ENCODE measurements at regions not wholly inside any gene's neighbourhood (a gene's known extent, or its start where the extent isn't known, plus 50 kb on each side); places are given as distances from the start of the nearest gene placed in this dataset.

GRCh38 chr7:91557789-91558404, 293.7 kb downstream of the FZD1 start:
- Histone ChIP-seq H3K4me2 (ENCODE audit: low read length) (no peak overlapping the region), H3K9me2 (replicated peaks; ENCODE audit: control insufficient read depth, low read length) (no peaks in the 10 kb centered on the region), H3K79me2 (ENCODE audit: control insufficient read depth, low read length) (no peaks in the 10 kb centered on the region), H3K36me3 (ENCODE audit: control insufficient read depth, low read length) (no peaks in the 10 kb centered on the region), H3K27me3 (ENCODE audit: control insufficient read depth, low read length) (no peaks in the 10 kb centered on the region), H3F3A (ENCODE audit: control insufficient read depth, insufficient read depth) (no peaks in the 10 kb centered on the region), H3K9me3 (ENCODE audit: control insufficient read depth, insufficient read depth, low read length) (no peaks in the 10 kb centered on the region), H3K4me1 (ENCODE audit: control insufficient read depth, low read length) (no peaks in the 10 kb centered on the region), H3K27ac (ENCODE audit: low read depth, low read length) (no peak overlapping the region), H4K20me1 (ENCODE audit: control insufficient read depth, insufficient read depth, low read depth, low read length) (no peaks in the 10 kb centered on the region), H3K4me3 (ENCODE audit: low read length) (no peak overlapping the region)
- TF ChIP-seq EZH2phosphoT487 (IDR thresholded peaks at IDR 0.05; ENCODE audit: borderline replicate concordance, low read length) = no peak

- Histone ChIP-seq H3K27ac (ENCODE audit: low read depth, low read length) (no peak overlapping the region), H4K20me1 (ENCODE audit: control insufficient read depth, insufficient read depth, low read depth, low read length) (no peaks in the 10 kb centered on the region), H3K27me3 (ENCODE audit: control insufficient read depth, low read length) (no peaks in the 10 kb centered on the region), H3K79me2 (ENCODE audit: control insufficient read depth, low read length) (no peaks in the 10 kb centered on the region), H3K4me1 (ENCODE audit: control insufficient read depth, low read length) (no peaks in the 10 kb centered on the region), H3F3A (ENCODE audit: control insufficient read depth, insufficient read depth) (no peaks in the 10 kb centered on the region), H3K9me3 (ENCODE audit: control insufficient read depth, insufficient read depth, low read length) (no peaks in the 10 kb centered on the region), H3K9me2 (replicated peaks; ENCODE audit: control insufficient read depth, low read length) (no peaks in the 10 kb centered on the region), H3K4me3 (ENCODE audit: low read length) (no peak overlapping the region), H3K4me2 (ENCODE audit: low read length) (no peak overlapping the region), H3K36me3 (ENCODE audit: control insufficient read depth, low read length) (no peaks in the 10 kb centered on the region)
- no peak for TF ChIP-seq EZH2phosphoT487 (IDR thresholded peaks at IDR 0.05; ENCODE audit: borderline replicate concordance, low read length)
- TF ChIP-seq, protein P1, sequence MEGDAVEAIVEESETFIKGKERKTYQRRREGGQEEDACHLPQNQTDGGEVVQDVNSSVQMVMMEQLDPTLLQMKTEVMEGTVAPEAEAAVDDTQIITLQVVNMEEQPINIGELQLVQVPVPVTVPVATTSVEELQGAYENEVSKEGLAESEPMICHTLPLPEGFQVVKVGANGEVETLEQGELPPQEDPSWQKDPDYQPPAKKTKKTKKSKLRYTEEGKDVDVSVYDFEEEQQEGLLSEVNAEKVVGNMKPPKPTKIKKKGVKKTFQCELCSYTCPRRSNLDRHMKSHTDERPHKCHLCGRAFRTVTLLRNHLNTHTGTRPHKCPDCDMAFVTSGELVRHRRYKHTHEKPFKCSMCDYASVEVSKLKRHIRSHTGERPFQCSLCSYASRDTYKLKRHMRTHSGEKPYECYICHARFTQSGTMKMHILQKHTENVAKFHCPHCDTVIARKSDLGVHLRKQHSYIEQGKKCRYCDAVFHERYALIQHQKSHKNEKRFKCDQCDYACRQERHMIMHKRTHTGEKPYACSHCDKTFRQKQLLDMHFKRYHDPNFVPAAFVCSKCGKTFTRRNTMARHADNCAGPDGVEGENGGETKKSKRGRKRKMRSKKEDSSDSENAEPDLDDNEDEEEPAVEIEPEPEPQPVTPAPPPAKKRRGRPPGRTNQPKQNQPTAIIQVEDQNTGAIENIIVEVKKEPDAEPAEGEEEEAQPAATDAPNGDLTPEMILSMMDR (IDR thresholded peaks at IDR 0.05; ENCODE audit: low read depth, low read length, poor library complexity, severe bottlenecking) = no peak
These were observed 295.7 kb downstream of the FZD1 start for GRCh38 chr7:91559947-91560346.

DNA sequence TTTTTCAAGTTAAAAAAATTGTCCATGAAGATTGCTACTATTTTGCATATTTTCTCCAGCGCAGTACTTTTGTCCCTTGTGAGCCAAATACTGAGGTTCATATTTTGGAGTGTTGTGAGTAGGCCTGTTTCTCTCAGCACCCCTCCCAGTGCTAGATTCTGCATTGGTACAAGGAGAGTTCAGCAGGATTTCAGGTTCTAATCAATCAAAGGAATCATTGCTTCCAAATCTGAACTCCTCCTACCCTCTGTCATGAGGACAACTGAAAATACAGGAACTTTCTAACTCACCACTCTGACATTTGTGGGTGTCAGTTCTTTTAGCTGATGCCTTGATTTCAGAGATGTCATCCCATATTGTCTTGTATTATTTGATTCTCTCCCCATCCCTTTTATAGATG, 299.9 kb downstream of the FZD1 start:
- H4K20me1 ChIP-seq (ENCODE audit: control insufficient read depth, insufficient read depth, low read depth, low read length) = no peaks in the 10 kb centered on the region
- H3K27me3 ChIP-seq (ENCODE audit: control insufficient read depth, low read length) = no peaks in the 10 kb centered on the region
- no peak overlapping the region for H3K27ac ChIP-seq (ENCODE audit: low read depth, low read length)
- no peaks in the 10 kb centered on the region for H3K9me2 ChIP-seq (replicated peaks; ENCODE audit: control insufficient read depth, low read length)
- H3K36me3 ChIP-seq (ENCODE audit: control insufficient read depth, low read length) = no peaks in the 10 kb centered on the region
- TF ChIP-seq, protein P1 (IDR thresholded peaks at IDR 0.05; ENCODE audit: low read depth, low read length, poor library complexity, severe bottlenecking) = no peak
- no peak for TF ChIP-seq EZH2phosphoT487 (IDR thresholded peaks at IDR 0.05; ENCODE audit: borderline replicate concordance, low read length)
- no peak overlapping the region for H3K4me2 ChIP-seq (ENCODE audit: low read length)
- H3K9me3 ChIP-seq (ENCODE audit: control insufficient read depth, insufficient read depth, low read length) = no peaks in the 10 kb centered on the region
- H3K4me1 ChIP-seq (ENCODE audit: control insufficient read depth, low read length) = no peaks in the 10 kb centered on the region
- H3K79me2 ChIP-seq (ENCODE audit: control insufficient read depth, low read length) = no peaks in the 10 kb centered on the region
- no peaks in the 10 kb centered on the region for H3F3A ChIP-seq (ENCODE audit: control insufficient read depth, insufficient read depth)
- H3K4me3 ChIP-seq (ENCODE audit: low read length) = no peak overlapping the region

DNA sequence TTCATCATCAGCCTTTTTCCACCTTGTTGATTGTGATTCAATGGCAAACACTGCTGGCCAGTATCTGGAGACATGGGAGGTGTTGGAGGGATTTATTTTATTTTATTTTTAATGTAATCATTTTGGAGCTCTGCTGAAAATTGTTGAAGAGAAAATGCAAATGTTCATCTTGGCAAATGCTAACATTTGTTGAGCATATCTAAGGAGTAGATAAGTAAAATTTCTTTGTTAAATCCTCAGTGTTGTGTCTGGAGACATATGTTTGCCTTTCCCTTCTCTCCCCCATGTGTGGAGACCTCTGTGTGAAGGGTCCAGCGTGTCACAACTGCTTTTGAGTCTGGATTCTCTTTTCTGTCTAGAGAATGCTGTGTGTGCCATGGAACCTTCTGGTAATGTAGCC, 300.3 kb downstream of the FZD1 start:
- no peak overlapping the region for H3K4me2 ChIP-seq (ENCODE audit: low read length)

More for the DNA sequence above, 300.3 kb downstream of the FZD1 start:
- Histone ChIP-seq H3K4me1 (ENCODE audit: control insufficient read depth, low read length) (no peaks in the 10 kb centered on the region), H3K9me2 (replicated peaks; ENCODE audit: control insufficient read depth, low read length) (no peaks in the 10 kb centered on the region), H3K36me3 (ENCODE audit: control insufficient read depth, low read length) (no peaks in the 10 kb centered on the region), H3F3A (ENCODE audit: control insufficient read depth, insufficient read depth) (no peaks in the 10 kb centered on the region), H3K79me2 (ENCODE audit: control insufficient read depth, low read length) (no peaks in the 10 kb centered on the region), H3K4me3 (ENCODE audit: low read length) (no peak overlapping the region), H3K9me3 (ENCODE audit: control insufficient read depth, insufficient read depth, low read length) (no peaks in the 10 kb centered on the region), H4K20me1 (ENCODE audit: control insufficient read depth, insufficient read depth, low read depth, low read length) (no peaks in the 10 kb centered on the region), H3K27me3 (ENCODE audit: control insufficient read depth, low read length) (no peaks in the 10 kb centered on the region), H3K27ac (ENCODE audit: low read depth, low read length) (no peak overlapping the region)
- TF ChIP-seq, protein P1 (IDR thresholded peaks at IDR 0.05; ENCODE audit: low read depth, low read length, poor library complexity, severe bottlenecking) = no peak
- no peak for TF ChIP-seq EZH2phosphoT487 (IDR thresholded peaks at IDR 0.05; ENCODE audit: borderline replicate concordance, low read length)

All from DOHH2 (cell line).